ENCODE measurements at regions not wholly inside any gene's neighbourhood (a gene's known extent, or its start where the extent isn't known, plus 50 kb on each side); places are given as distances from the start of the nearest gene placed in this dataset.

DNA sequence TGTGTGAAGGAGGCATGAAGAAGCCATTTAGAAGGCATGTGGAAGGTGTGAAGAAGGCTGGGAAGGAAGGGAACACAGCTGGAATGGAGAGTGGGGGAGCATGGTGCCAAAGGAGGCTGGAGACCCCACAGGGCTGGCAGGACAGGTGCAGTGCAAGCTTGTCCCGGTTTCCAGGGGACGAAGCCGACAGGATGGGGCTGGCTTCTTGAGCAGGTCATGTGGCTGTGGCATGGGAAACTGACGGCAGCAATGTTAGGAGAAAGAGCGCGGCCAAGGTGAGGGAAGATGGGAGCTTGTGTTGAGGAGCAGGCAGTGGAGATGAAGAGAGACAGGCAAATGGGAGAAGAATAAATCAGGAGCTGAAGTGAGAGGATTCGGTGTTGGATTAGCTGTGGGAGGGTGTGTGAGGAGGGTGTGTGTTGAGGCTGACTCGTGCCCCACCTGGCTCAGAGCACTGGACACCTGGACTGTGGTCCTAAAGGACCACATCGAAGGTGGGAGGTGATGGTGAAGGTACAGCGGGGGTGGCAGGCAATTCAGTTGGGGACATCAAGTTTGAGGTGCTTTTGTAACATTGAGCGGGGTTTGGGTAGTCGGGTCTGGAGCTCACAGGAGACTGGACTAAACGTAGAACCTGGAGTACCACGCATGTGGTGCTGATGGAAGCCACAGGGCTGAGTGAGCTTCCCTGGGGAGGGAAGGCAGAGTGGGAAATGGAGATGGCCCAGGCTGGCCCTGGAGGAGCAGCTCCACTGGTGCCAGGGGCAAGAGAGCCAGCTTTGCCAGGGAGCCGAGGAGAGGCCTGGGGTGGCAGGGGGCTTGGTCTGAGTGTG is 165.6 kb upstream of the HDAC4 start:
- TF ChIP-seq POLR2AphosphoS5 (IDR thresholded peaks at IDR 0.05; ENCODE audit: low read depth, low read length) (no peak), TAF1 (IDR thresholded peaks at IDR 0.05; ENCODE audit: borderline replicate concordance, insufficient read depth, low read length) (no peak), SIN3A (IDR thresholded peaks at IDR 0.05; ENCODE audit: borderline replicate concordance, insufficient read depth, low read length) (no peak), FOXP2 (optimal IDR thresholded peaks at IDR 0.05; ENCODE audit: borderline replicate concordance, extremely low read depth, extremely low read length, insufficient read depth) (no peak)
- TF ChIP-seq, protein P1, sequence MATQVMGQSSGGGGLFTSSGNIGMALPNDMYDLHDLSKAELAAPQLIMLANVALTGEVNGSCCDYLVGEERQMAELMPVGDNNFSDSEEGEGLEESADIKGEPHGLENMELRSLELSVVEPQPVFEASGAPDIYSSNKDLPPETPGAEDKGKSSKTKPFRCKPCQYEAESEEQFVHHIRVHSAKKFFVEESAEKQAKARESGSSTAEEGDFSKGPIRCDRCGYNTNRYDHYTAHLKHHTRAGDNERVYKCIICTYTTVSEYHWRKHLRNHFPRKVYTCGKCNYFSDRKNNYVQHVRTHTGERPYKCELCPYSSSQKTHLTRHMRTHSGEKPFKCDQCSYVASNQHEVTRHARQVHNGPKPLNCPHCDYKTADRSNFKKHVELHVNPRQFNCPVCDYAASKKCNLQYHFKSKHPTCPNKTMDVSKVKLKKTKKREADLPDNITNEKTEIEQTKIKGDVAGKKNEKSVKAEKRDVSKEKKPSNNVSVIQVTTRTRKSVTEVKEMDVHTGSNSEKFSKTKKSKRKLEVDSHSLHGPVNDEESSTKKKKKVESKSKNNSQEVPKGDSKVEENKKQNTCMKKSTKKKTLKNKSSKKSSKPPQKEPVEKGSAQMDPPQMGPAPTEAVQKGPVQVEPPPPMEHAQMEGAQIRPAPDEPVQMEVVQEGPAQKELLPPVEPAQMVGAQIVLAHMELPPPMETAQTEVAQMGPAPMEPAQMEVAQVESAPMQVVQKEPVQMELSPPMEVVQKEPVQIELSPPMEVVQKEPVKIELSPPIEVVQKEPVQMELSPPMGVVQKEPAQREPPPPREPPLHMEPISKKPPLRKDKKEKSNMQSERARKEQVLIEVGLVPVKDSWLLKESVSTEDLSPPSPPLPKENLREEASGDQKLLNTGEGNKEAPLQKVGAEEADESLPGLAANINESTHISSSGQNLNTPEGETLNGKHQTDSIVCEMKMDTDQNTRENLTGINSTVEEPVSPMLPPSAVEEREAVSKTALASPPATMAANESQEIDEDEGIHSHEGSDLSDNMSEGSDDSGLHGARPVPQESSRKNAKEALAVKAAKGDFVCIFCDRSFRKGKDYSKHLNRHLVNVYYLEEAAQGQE (IDR thresholded peaks at IDR 0.05; ENCODE audit: insufficient read depth in 1 of 2, low read depth in 2 of 2, low read length in 2 of 2) = no peak

GRCh38 chr2:239564587-239564986 is 163.8 kb upstream of the HDAC4 start:
- TF ChIP-seq TAF1 (IDR thresholded peaks at IDR 0.05; ENCODE audit: borderline replicate concordance, insufficient read depth, low read length) (no peak), SIN3A (IDR thresholded peaks at IDR 0.05; ENCODE audit: borderline replicate concordance, insufficient read depth, low read length) (no peak), FOXP2 (optimal IDR thresholded peaks at IDR 0.05; ENCODE audit: borderline replicate concordance, extremely low read depth, extremely low read length, insufficient read depth) (no peak), POLR2AphosphoS5 (IDR thresholded peaks at IDR 0.05; ENCODE audit: low read depth, low read length) (no peak)
- TF ChIP-seq, protein P1 (IDR thresholded peaks at IDR 0.05; ENCODE audit: insufficient read depth in 1 of 2, low read depth in 2 of 2, low read length in 2 of 2) = no peak

DNA sequence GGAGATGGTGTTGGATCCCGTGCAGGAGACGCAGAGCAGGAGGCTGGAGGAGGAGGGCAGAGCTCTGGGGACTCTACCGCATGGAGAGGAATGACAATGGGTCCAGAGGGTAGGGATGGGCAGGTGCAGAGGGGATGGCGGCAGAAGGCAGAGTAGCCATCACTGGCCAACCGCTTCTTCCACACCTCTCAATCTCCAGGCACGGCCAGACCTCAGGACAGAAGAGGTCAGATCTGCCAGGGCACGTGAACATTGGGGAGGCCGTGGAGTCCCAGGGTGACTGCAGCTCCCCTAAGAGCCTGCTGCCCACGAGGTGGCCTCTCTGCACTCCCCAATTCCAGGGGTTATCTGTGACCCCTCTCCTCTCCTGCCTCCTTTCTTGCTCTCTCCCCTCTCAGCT is 162.7 kb upstream of the HDAC4 start:
- TF ChIP-seq SIN3A (IDR thresholded peaks at IDR 0.05; ENCODE audit: borderline replicate concordance, insufficient read depth, low read length) = no peak
- TF ChIP-seq TAF1 (IDR thresholded peaks at IDR 0.05; ENCODE audit: borderline replicate concordance, insufficient read depth, low read length) = no peak
- no peak for TF ChIP-seq FOXP2 (optimal IDR thresholded peaks at IDR 0.05; ENCODE audit: borderline replicate concordance, extremely low read depth, extremely low read length, insufficient read depth)

- TF ChIP-seq, protein P1 (IDR thresholded peaks at IDR 0.05; ENCODE audit: insufficient read depth in 1 of 2, low read depth in 2 of 2, low read length in 2 of 2) = no peak
- no peak for TF ChIP-seq TAF1 (IDR thresholded peaks at IDR 0.05; ENCODE audit: borderline replicate concordance, insufficient read depth, low read length)
Observed at GRCh38 chr2:239561446-239562001, 160.7 kb upstream of the HDAC4 start.

DNA sequence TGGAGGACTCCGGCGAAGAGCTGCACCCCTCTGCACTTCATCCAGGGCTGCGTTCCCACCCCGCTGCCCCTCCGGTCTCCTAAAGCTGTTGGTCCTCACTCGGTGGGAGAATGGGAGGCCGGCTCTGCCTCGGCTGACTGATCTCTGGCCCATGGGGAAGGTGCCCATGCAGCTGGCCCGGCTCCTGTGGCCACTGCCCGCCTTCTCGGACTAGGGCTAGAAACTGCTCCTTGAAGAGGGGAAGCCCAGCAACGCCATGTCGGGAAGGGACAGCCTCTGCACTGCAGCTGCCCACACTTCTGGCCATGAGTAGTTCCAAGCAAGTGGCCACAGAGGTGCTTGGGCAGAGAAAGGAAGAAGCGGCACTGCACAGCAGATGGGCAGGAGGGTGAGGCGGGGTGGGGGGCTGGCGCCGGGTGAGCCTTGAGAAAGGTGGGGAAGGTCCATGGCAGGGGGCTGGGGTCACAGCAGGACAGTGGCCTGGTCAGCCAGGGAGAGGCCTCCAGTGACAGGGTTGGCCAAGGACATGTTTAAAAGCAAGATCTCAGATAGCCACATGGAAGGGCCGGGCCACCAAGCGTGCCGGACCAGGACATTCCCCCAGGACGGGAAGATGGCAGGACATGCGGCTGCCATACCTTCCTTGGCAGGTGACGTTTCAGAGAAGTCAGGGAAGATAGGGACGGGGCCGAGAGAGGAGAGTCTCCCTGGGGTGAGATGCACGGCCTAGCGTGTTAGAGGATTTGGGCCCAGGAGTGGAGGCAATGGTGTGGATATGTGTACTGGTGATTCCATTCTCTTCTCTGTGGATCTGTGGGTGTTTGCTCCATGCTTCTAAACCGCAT is 158.8 kb upstream of the HDAC4 start:
- no peak for TF ChIP-seq SIN3A (IDR thresholded peaks at IDR 0.05; ENCODE audit: borderline replicate concordance, insufficient read depth, low read length)
- TF ChIP-seq FOXP2 (optimal IDR thresholded peaks at IDR 0.05; ENCODE audit: borderline replicate concordance, extremely low read depth, extremely low read length, insufficient read depth) = no peak
- TF ChIP-seq, protein P1 (IDR thresholded peaks at IDR 0.05; ENCODE audit: insufficient read depth in 1 of 2, low read depth in 2 of 2, low read length in 2 of 2) = no peak
- no peak for TF ChIP-seq TAF1 (IDR thresholded peaks at IDR 0.05; ENCODE audit: borderline replicate concordance, insufficient read depth, low read length)
- no peak for TF ChIP-seq POLR2AphosphoS5 (IDR thresholded peaks at IDR 0.05; ENCODE audit: low read depth, low read length)
